ENCODE measurements at regions not wholly inside any gene's neighbourhood (a gene's known extent, or its start where the extent isn't known, plus 50 kb on each side); places are given as distances from the start of the nearest gene placed in this dataset.
A peak's percentile ranks its signal among the peaks of the same experiment; 100 is the strongest.
"Not testable (repeated sequence)": the region's sequence is repeated elsewhere in the genome, so short reads cannot be mapped to it uniquely, and the experiment has no call there.

- Histone ChIP-seq H2AFZ (ENCODE audit: low read depth) (no peak overlapping the region), H3K9ac (no peak overlapping the region), H3K36me3 (ENCODE audit: insufficient read depth) (no peaks in the 10 kb centered on the region), H3K27ac (no peak overlapping the region), H4K20me1 (ENCODE audit: insufficient read depth) (no peaks in the 10 kb centered on the region), H3K4me3 (IDR thresholded peaks at IDR 0.05; ENCODE audit: insufficient read depth, low read depth, low read length) (no peak overlapping the region), H3K4me2 (no peak overlapping the region), H3K27me3 (ENCODE audit: insufficient read depth, low read depth) (no peaks in the 10 kb centered on the region), H3K79me2 (ENCODE audit: insufficient read depth, low read depth) (peaks cover 15% of the 10 kb centered on the region; the same call in 1 of the 2 replicates), H3K4me1 (ENCODE audit: low read depth, poor library complexity, severe bottlenecking) (no peaks in the 10 kb centered on the region)
- TF ChIP-seq CTCF (conservative IDR thresholded peaks at IDR 0.05; ENCODE audit: low read depth, low read length): no peak
Observed at GRCh38 chr14:105913861-105914260, 387.5 kb downstream of the TMEM121 start.

GRCh38 chr14:105914281-105914680 lies 387.9 kb downstream of the TMEM121 start:
- H3K79me2 ChIP-seq (ENCODE audit: insufficient read depth, low read depth): peaks cover 15% of the 10 kb centered on the region; the same call in 1 of the 2 replicates
- H2AFZ ChIP-seq (ENCODE audit: low read depth); H4K20me1 ChIP-seq (ENCODE audit: insufficient read depth); H3K36me3 ChIP-seq (ENCODE audit: insufficient read depth); H3K4me1 ChIP-seq (ENCODE audit: low read depth, poor library complexity, severe bottlenecking); H3K27me3 ChIP-seq (ENCODE audit: insufficient read depth, low read depth); H3K9ac ChIP-seq; H3K4me2 ChIP-seq; H3K27ac ChIP-seq; H3K4me3 ChIP-seq (IDR thresholded peaks at IDR 0.05; ENCODE audit: insufficient read depth, low read depth, low read length): not testable (repeated sequence)

GRCh38 chr14:105914738-105915385 lies 388.5 kb downstream of the TMEM121 start:
- Histone ChIP-seq H3K9ac (no peak overlapping the region), H3K36me3 (ENCODE audit: insufficient read depth) (no peaks in the 10 kb centered on the region), H3K27me3 (ENCODE audit: insufficient read depth, low read depth) (no peaks in the 10 kb centered on the region), H3K27ac (no peak overlapping the region), H3K4me2 (no peak overlapping the region), H3K4me3 (IDR thresholded peaks at IDR 0.05; ENCODE audit: insufficient read depth, low read depth, low read length) (no peak overlapping the region), H4K20me1 (ENCODE audit: insufficient read depth) (no peaks in the 10 kb centered on the region), H3K79me2 (ENCODE audit: insufficient read depth, low read depth) (peaks cover 15% of the 10 kb centered on the region; the same call in 1 of the 2 replicates), H2AFZ (ENCODE audit: low read depth) (no peak overlapping the region), H3K4me1 (ENCODE audit: low read depth, poor library complexity, severe bottlenecking) (no peaks in the 10 kb centered on the region)
- TF ChIP-seq CTCF (conservative IDR thresholded peaks at IDR 0.05; ENCODE audit: low read depth, low read length): no peak

GRCh38 chr14:105915546-105915945 lies 389.2 kb downstream of the TMEM121 start:
- H3K4me3 ChIP-seq (IDR thresholded peaks at IDR 0.05; ENCODE audit: insufficient read depth, low read depth, low read length); H3K9ac ChIP-seq; H4K20me1 ChIP-seq (ENCODE audit: insufficient read depth); H3K36me3 ChIP-seq (ENCODE audit: insufficient read depth); H3K27me3 ChIP-seq (ENCODE audit: insufficient read depth, low read depth); H2AFZ ChIP-seq (ENCODE audit: low read depth); H3K4me2 ChIP-seq; H3K27ac ChIP-seq; H3K4me1 ChIP-seq (ENCODE audit: low read depth, poor library complexity, severe bottlenecking): not testable (repeated sequence)
- peaks cover 15% of the 10 kb centered on the region; the same call in 1 of the 2 replicates for H3K79me2 ChIP-seq (ENCODE audit: insufficient read depth, low read depth)

GRCh38 chr14:105917136-105917932 lies 391.0 kb downstream of the TMEM121 start:
- not testable (repeated sequence) for H3K4me3 ChIP-seq (IDR thresholded peaks at IDR 0.05; ENCODE audit: insufficient read depth, low read depth, low read length); H2AFZ ChIP-seq (ENCODE audit: low read depth); H3K4me1 ChIP-seq (ENCODE audit: low read depth, poor library complexity, severe bottlenecking); H3K36me3 ChIP-seq (ENCODE audit: insufficient read depth); H4K20me1 ChIP-seq (ENCODE audit: insufficient read depth); H3K27me3 ChIP-seq (ENCODE audit: insufficient read depth, low read depth); H3K4me2 ChIP-seq
- H3K9ac ChIP-seq: peak overlapping the region; percentile 37; the same call in 1 of the 2 replicates
- H3K79me2 ChIP-seq (ENCODE audit: insufficient read depth, low read depth): peaks cover 15% of the 10 kb centered on the region; the same call in 1 of the 2 replicates
- peak overlapping the region; percentile 36; the same call in 1 of the 2 replicates for H3K27ac ChIP-seq
